ENCODE measurements at regions not wholly inside any gene's neighbourhood (a gene's known extent, or its start where the extent isn't known, plus 50 kb on each side); places are given as distances from the start of the nearest gene placed in this dataset.

DNA sequence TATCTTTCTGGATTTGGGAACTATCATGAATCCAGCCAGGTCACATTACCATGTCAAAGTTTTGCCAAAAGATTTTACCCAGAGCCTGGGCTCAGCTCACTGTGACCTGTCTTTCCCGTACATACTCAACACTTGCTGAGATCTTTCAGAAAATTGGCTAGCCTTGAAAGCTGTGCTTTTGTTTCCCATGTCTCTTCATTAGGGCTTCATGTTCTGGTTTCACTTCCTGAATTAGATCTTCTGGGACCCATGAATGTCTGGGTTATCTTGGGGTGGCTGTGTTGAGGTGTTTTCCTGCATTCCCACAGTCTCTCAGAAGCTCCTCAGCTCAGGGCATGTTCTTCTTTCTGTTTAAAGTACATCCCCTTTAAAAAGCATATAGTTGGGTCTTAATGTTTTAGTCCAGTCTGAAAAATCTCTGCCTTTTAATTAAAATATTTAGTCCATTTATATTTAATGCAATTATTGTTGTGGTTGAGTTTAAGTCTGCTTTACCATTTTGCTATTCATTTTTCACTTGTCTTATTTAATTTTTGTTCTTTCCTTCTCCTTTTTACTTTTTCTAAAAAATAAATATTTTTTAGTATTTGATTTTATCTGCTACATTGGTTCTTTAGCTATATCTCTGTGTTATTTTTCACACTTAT, 242.7 kb downstream of the VRK1 start:
- no peak overlapping the region for H3K27ac Mint-ChIP-seq
- no peaks in the 10 kb centered on the region for H3K4me1 Mint-ChIP-seq (ENCODE audit: low read depth)
- ChIA-PET POLR2A (no interaction called here), CTCF (interaction anchor here (1.1 kb wide), 1 partner anchor 24 kb away, joined by 3 read pairs; no protein-coding TSS in a partner anchor)
- H3K4me3 Mint-ChIP-seq: no peak overlapping the region
- H3K9me3 Mint-ChIP-seq (ENCODE audit: insufficient read depth): no peaks in the 10 kb centered on the region
- H3K27me3 Mint-ChIP-seq (ENCODE audit: low read depth): peaks cover 16% of the 10 kb centered on the region
- ATAC-seq: no peak
- no peaks in the 10 kb centered on the region for H3K36me3 Mint-ChIP-seq (ENCODE audit: low read depth)
- DNase-seq: no peak

DNA sequence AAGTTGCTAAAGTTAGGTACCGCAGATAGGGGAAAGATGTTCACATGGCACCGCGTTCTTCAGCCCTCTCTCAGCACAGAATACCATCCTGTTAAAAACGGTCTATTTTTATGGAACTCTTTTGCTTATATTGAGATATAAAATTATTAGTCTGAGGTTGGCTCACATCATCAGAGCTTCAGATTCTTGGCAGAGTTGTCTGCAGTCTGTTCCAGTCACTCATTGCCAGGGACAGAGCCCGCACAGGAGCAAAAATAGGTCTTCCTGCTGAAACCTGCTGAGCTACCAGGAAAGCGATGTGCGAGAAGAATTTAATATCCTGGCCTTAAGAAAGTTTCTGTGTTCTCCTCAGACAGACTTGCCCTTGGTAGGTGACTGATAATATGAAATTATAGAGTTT, 249.8 kb downstream of the VRK1 start:
- ATAC-seq (no peak), DNase-seq (no peak)
- Mint-ChIP-seq H3K4me3 (no peak overlapping the region), H3K36me3 (ENCODE audit: low read depth) (no peaks in the 10 kb centered on the region), H3K9me3 (ENCODE audit: insufficient read depth) (no peaks in the 10 kb centered on the region), H3K27me3 (ENCODE audit: low read depth) (no peaks in the 10 kb centered on the region), H3K4me1 (ENCODE audit: low read depth) (no peaks in the 10 kb centered on the region), H3K27ac (no peak overlapping the region)
- CTCF ChIA-PET: no interaction called here
- POLR2A ChIA-PET: no interaction called here

DNA sequence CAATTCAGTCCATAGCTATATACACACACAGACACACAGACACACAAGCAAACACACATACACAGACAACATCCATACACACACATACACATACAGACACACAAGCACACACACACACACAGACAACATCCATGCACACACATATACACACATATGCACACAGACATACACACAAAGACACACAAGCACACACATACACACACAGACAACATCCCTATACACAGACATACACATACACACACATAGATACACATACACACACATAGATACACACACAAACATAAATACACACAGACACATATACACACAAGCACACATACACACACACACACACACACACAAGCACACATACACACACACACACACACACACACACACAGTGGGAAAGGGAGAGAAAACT, 254.8 kb downstream of the VRK1 start:
- Mint-ChIP-seq H3K4me3 (no peak overlapping the region), H3K27ac (no peak overlapping the region), H3K4me1 (ENCODE audit: low read depth) (no peaks in the 10 kb centered on the region), H3K9me3 (ENCODE audit: insufficient read depth) (no peaks in the 10 kb centered on the region), H3K36me3 (ENCODE audit: low read depth) (no peaks in the 10 kb centered on the region), H3K27me3 (ENCODE audit: low read depth) (peaks cover 2% of the 10 kb centered on the region)
- CTCF ChIA-PET: no interaction called here
- DNase-seq (no peak), ATAC-seq (no peak)
- POLR2A ChIA-PET: no interaction called here

DNA sequence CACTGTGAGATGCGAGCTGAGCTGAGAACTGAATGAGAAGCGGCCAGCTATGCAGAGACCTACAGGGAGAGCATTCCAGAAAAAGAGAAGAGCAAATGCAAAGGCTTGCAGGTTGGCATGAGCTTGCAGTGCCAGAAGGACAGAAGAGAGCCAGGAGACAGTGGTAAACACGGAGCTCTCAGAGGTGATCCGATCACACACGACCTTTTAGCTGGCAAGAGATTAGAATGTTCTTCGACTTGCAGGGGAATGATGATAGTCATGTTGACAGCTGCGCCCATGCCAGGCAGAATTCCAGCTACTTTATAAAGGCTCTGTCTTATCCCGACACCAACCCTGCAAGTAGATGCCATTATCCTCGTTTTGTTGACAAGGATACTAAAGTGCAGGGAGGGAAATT, 256.8 kb downstream of the VRK1 start:
- H3K27me3 Mint-ChIP-seq (ENCODE audit: low read depth): peaks cover 6% of the 10 kb centered on the region
- POLR2A ChIA-PET: no interaction called here
- no peaks in the 10 kb centered on the region for H3K4me1 Mint-ChIP-seq (ENCODE audit: low read depth)
- no peak overlapping the region for H3K4me3 Mint-ChIP-seq
- no peak overlapping the region for H3K27ac Mint-ChIP-seq
- ATAC-seq: no peak
- H3K9me3 Mint-ChIP-seq (ENCODE audit: insufficient read depth): no peaks in the 10 kb centered on the region
- CTCF ChIA-PET: no interaction called here
- H3K36me3 Mint-ChIP-seq (ENCODE audit: low read depth): no peaks in the 10 kb centered on the region
- no peak for DNase-seq

DNA sequence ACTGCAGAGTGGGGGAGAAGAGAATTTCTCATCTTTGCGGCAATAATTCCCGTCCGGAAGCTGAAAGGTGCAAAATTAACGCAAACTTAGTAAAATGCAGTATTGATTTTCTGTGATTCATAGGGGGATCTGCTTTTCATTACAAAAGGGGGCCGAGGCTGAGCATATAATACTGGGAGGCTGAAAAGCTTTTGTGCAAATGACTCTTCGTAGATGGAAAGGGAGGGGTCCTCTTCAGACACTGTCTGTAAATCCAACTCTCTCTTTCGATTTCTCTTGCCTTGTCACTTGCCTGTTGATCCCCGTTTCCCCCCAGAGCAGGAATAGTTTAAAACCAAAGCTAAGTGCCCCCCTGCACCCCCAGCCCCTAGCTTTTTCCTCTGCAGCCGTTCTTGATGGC, 258.2 kb downstream of the VRK1 start:
- POLR2A ChIA-PET: interaction anchor here (0.5 to 0.7 kb wide), 2 partner anchors 519 to 931 kb away, joined by 3 read pairs; no protein-coding TSS in a partner anchor
- no peaks in the 10 kb centered on the region for H3K36me3 Mint-ChIP-seq (ENCODE audit: low read depth)
- H3K27ac Mint-ChIP-seq: no peak overlapping the region

DNA sequence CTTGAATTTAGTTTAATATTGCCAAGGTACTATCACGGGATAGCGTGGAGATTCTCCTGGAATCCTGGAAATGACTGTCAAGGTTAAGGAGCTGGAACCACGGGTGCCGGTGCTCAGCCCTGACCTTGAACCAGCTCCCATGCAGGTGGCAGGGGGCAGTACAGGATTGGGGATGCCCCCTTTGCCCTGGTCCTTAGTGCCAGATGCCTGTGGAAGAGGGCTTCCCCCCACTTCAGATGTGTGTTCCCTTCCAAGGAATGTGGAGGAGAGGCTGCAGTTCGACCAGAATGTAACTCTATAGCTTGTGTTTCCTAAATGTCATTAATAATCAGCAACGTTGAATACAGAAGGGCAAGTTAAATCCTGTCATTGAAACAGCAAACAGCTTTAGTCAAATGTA, 258.9 kb downstream of the VRK1 start:
- Mint-ChIP-seq H3K27me3 (ENCODE audit: low read depth) (peaks cover 6% of the 10 kb centered on the region), H3K27ac (no peak overlapping the region), H3K36me3 (ENCODE audit: low read depth) (no peaks in the 10 kb centered on the region), H3K4me1 (ENCODE audit: low read depth) (no peaks in the 10 kb centered on the region), H3K9me3 (ENCODE audit: insufficient read depth) (no peaks in the 10 kb centered on the region), H3K4me3 (no peak overlapping the region)
- POLR2A ChIA-PET: interaction anchor here (0.5 kb wide), 1 partner anchor 932 kb away, joined by 3 read pairs; no protein-coding TSS in a partner anchor
- no peak for ATAC-seq
- no peak for DNase-seq
- CTCF ChIA-PET: interaction anchor here (0.8 to 1.5 kb wide), 4 partner anchors 19 to 133 kb away, joined by 3 to 4 read pairs (median 3); no protein-coding TSS in a partner anchor

More for the DNA sequence above, 258.2 kb downstream of the VRK1 start:
- DNase-seq: no peak
- no peak overlapping the region for H3K4me3 Mint-ChIP-seq
- no peaks in the 10 kb centered on the region for H3K9me3 Mint-ChIP-seq (ENCODE audit: insufficient read depth)
- CTCF ChIA-PET: interaction anchor here (1.2 to 1.5 kb wide), 2 partner anchors 19 to 134 kb away, joined by 3 to 4 read pairs; no protein-coding TSS in a partner anchor
- no peak for ATAC-seq
- H3K27me3 Mint-ChIP-seq (ENCODE audit: low read depth): peaks cover 6% of the 10 kb centered on the region
- H3K4me1 Mint-ChIP-seq (ENCODE audit: low read depth): no peaks in the 10 kb centered on the region

DNA sequence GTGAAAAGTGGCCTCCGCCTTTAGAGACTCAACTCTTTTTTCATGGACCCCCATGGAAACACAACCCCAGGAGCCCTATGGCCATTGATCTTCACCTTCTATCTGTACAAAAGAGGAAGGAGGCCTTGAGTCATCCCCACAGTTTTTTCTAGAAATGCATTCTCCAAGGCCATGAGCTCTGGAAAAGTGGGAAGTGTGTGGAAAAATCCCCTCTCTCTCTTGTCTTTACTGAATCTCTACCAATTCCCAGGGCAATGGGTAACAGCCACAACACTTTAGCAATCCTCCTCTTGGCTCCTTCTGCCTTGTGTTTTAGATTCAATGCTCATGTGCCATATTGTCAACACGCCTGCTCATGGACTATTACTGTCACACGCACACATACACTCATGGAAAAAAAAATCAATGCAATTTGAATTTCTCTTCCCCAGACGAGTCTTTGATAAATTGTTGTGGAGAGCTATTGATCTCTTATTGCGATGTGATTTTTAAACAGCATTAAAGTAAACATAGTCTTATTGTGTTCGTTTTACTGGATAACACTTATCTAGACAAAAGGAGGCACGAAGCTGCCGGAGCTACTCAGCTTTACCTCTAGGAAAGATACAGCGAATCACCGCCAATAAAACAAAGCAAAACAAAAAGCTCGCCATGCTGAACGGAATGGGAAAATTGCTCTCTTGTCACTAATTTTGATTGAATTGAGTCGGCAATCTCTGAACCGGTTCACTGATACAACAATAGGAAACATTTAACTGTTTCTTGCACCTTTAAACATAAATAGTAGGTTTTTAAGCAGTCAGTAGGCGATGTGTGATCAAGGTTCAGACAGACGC, 260.3 kb downstream of the VRK1 start:
- Mint-ChIP-seq H3K27me3 (ENCODE audit: low read depth) (peaks cover 6% of the 10 kb centered on the region), H3K27ac (no peak overlapping the region), H3K4me3 (no peak overlapping the region), H3K36me3 (ENCODE audit: low read depth) (no peaks in the 10 kb centered on the region), H3K9me3 (ENCODE audit: insufficient read depth) (no peaks in the 10 kb centered on the region), H3K4me1 (ENCODE audit: low read depth) (no peaks in the 10 kb centered on the region)
- POLR2A ChIA-PET: interaction anchor here (0.6 kb wide), 1 partner anchor 579 kb away, joined by 3 read pairs; no protein-coding TSS in a partner anchor
- ATAC-seq: no peak
- CTCF ChIA-PET: no interaction called here
- no peak for DNase-seq

DNA sequence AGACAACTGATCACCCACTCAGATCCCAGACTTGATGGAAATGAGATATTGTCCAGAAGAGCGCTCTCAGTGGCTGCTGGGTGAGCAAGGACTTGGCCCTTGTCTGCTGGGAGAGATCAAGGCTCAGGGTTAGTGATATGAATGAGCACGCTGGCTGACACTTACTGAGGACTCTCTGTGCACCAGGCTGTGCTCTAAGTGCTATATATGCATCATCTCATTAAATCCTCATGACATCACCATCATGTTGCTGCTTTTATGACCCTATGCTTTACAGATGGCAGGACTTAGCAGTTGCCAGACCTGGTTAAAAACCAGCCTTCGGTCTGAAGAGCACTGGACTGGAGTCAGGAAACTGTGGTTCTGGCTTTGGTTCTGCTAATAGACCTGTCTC, 260.9 kb downstream of the VRK1 start:
- Mint-ChIP-seq H3K4me3 (no peak overlapping the region), H3K36me3 (ENCODE audit: low read depth) (no peaks in the 10 kb centered on the region), H3K27me3 (ENCODE audit: low read depth) (peaks cover 6% of the 10 kb centered on the region), H3K9me3 (ENCODE audit: insufficient read depth) (no peaks in the 10 kb centered on the region), H3K4me1 (ENCODE audit: low read depth) (no peaks in the 10 kb centered on the region), H3K27ac (no peak overlapping the region)
- CTCF ChIA-PET: no interaction called here
- POLR2A ChIA-PET: interaction anchor here (0.6 kb wide), 1 partner anchor 579 kb away, joined by 3 read pairs; no protein-coding TSS in a partner anchor
- DNase-seq: no peak
- no peak for ATAC-seq

DNA sequence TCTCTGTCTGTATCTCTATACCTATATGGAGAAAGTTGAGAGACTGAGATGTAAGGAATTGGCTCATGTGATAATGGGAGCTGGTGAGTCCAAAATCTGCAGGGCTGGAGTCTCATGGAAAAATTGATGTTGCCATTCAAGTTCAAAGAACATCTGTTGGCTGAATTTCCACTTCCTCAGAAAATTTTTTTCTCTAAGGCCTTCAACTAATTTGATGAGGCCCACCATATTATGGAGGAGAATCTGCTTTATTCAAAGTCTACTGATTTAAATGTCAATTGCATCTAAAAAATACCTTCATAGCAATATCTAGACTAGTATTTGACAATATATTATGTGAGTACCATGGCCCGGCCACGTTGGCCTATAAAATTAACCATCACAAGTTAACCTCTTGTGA, 261.4 kb downstream of the VRK1 start:
- Mint-ChIP-seq H3K4me3 (no peak overlapping the region), H3K27me3 (ENCODE audit: low read depth) (peaks cover 6% of the 10 kb centered on the region), H3K4me1 (ENCODE audit: low read depth) (no peaks in the 10 kb centered on the region), H3K36me3 (ENCODE audit: low read depth) (no peaks in the 10 kb centered on the region), H3K9me3 (ENCODE audit: insufficient read depth) (no peaks in the 10 kb centered on the region), H3K27ac (no peak overlapping the region)
- POLR2A ChIA-PET: no interaction called here
- no peak for ATAC-seq
- CTCF ChIA-PET: no interaction called here
- DNase-seq: no peak

DNA sequence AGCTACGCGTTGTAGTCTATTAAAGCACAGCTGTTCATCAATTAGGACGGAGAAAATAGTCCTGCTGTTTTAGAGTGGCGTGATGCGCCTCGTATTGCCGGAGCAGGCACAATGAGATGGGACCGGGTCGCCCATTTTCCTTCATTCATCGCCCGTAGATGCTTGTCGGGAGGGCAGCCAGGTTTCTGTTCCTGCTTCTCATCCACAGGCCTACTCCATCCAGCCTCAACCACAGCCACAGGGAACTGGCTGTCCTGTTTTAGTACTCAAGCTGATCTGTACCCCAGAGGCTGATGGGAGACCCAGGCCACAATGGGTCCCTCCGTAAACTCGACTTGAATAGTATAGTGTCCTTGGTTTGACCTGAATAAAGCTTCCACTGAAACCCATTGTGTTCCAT, 264.0 kb downstream of the VRK1 start:
- no peaks in the 10 kb centered on the region for H3K9me3 Mint-ChIP-seq (ENCODE audit: insufficient read depth)
- no peaks in the 10 kb centered on the region for H3K4me1 Mint-ChIP-seq (ENCODE audit: low read depth)
- H3K36me3 Mint-ChIP-seq (ENCODE audit: low read depth): no peaks in the 10 kb centered on the region
- ATAC-seq: no peak
- peaks cover 12% of the 10 kb centered on the region for H3K27me3 Mint-ChIP-seq (ENCODE audit: low read depth)
- no peak overlapping the region for H3K27ac Mint-ChIP-seq
- DNase-seq: no peak
- ChIA-PET POLR2A (no interaction called here), CTCF (no interaction called here)
- no peak overlapping the region for H3K4me3 Mint-ChIP-seq

DNA sequence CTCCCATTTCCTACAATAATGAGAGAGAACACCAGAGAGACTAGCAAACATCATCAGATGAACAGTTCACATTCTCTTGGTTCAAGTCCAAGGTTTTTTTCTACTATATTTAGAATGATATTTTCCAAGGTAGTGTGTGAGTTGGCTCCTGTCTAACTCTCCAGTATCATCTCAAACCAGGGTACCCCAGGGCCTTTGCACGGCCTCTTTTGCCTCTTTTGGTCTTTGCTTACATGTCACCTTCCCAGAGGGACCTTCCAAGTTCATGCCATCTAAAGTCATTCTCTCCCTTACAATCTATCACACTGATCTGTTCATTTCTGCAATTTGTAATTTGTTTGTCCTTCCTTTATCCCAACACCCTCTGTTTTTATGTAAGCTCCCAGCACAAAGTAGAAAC, 264.5 kb downstream of the VRK1 start:
- POLR2A ChIA-PET: no interaction called here
- CTCF ChIA-PET: no interaction called here
- no peaks in the 10 kb centered on the region for H3K36me3 Mint-ChIP-seq (ENCODE audit: low read depth)
- no peaks in the 10 kb centered on the region for H3K4me1 Mint-ChIP-seq (ENCODE audit: low read depth)
- H3K4me3 Mint-ChIP-seq: no peak overlapping the region
- no peaks in the 10 kb centered on the region for H3K9me3 Mint-ChIP-seq (ENCODE audit: insufficient read depth)
- ATAC-seq (no peak), DNase-seq (no peak)
- H3K27me3 Mint-ChIP-seq (ENCODE audit: low read depth): peaks cover 13% of the 10 kb centered on the region
- H3K27ac Mint-ChIP-seq: no peak overlapping the region

DNA sequence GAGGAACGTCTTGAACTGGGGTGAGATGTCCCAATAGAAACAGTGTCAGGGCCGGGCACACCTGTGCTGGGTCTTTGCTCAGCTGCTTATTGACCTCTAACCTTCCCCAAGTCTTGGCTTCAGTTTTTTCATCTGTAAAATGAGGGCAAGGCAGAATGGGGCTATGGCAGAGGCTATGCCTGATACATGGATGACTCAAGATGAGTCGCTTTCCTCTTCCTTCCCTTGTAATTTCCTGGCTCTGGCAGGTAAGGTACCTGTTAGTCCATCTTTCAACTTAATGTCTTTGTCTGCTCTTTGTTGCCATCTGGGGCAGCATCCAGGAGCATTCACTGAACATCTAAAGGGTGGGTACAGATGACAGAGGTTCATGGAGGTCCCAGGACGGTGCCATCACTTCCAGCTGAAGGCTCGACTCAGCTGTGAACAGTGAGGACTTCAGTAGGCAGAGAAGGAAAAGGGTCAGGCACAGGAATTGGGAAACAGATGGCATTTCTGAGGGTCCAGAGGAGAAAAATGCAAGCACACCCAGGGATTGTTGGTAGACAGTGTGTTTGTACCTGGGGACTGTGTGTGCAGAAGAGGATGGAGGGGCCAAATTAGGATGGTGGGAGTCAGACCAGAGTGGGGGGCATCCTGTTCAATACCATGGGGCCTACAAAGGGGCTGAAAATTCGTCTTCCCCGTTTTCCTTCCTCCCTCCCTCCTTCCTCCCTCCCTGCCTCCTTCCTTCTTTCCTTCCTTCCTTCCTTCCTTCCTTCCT, 268.3 kb downstream of the VRK1 start:
- Mint-ChIP-seq H3K4me1 (ENCODE audit: low read depth) (no peaks in the 10 kb centered on the region), H3K9me3 (ENCODE audit: insufficient read depth) (no peaks in the 10 kb centered on the region), H3K36me3 (ENCODE audit: low read depth) (no peaks in the 10 kb centered on the region), H3K4me3 (no peak overlapping the region), H3K27me3 (ENCODE audit: low read depth) (peaks cover 9% of the 10 kb centered on the region), H3K27ac (no peak overlapping the region)
- no peak for ATAC-seq
- CTCF ChIA-PET: interaction anchor here (1.5 kb wide), 1 partner anchor 9 kb away, joined by 5 read pairs; no protein-coding TSS in a partner anchor
- POLR2A ChIA-PET: no interaction called here
- DNase-seq: no peak

Measured in activated CD8-positive, alpha-beta T cell treated with anti-CD3 and anti-CD28 coated beads, Interleukin-2, amount 10 ng/mL, durations not matched to agents 7 days and 5 days (primary cell).